CD4-positive, alpha-beta memory T cell (primary cell): ENCODE measurements at regions not wholly inside any gene's neighbourhood (a gene's known extent, or its start where the extent isn't known, plus 50 kb on each side); places are given as distances from the start of the nearest gene placed in this dataset.
"Not testable (repeated sequence)": the region's sequence is repeated elsewhere in the genome, so short reads cannot be mapped to it uniquely, and the experiment has no call there.

Experiments
- CTCF ChIA-PET: fragments of 350-600 bp; sonication (Branson Sonifier 250); formaldehyde crosslinking; loops from one replicate; lab custom pipeline; 2021; ENCODE audit warnings: inconsistent platforms; ENCODE audit not compliant: partially characterized antibody; lab: Charles Lee
- POLR2A ChIA-PET: fragments of 350-600 bp; sonication (Branson Sonifier 250); formaldehyde crosslinking; loops from one replicate; lab custom pipeline; 2021; ENCODE audit not compliant: partially characterized antibody; lab: Charles Lee
- DNase-seq, 5 donors: peaks; one replicate each; pipeline versions ENCODE4 v3.0.0 to v3.0.0-alpha.2; 2020 to 2022; ENCODE audit warnings: mixed read lengths in 1 of 5
- H3K27ac ChIP-seq: one replicate; pipeline ENCODE4 v1.7.0; 2013; ENCODE audit warnings: low read depth, low read length
- H3K27me3 ChIP-seq: 2 replicates; pipeline ENCODE4 v1.7.0; 2013; ENCODE audit warnings: mild to moderate bottlenecking, low read length, moderate library complexity; ENCODE audit not compliant: insufficient read depth
- H3K36me3 ChIP-seq: 2 replicates; pipeline ENCODE4 v1.7.0; 2013; ENCODE audit warnings: mild to moderate bottlenecking, low read length, moderate library complexity; ENCODE audit not compliant: insufficient read depth
- H3K4me1 ChIP-seq: 2 replicates; pipeline ENCODE4 v1.7.0; 2013; ENCODE audit warnings: mild to moderate bottlenecking, low read length, moderate library complexity; ENCODE audit not compliant: insufficient read depth
- H3K4me3 ChIP-seq, 2 donors: one replicate each; pipeline ENCODE4 v1.7.0; 2013; ENCODE audit warnings: low read length in 2 of 2, mild to moderate bottlenecking in 1 of 2
- H3K9me3 ChIP-seq, 2 donors: one replicate each; pipeline ENCODE4 v1.7.0; 2013; ENCODE audit warnings: low read length in 2 of 2, control low read depth in 1 of 2; ENCODE audit not compliant: control insufficient read depth in 1 of 2
- H3K27ac Mint-ChIP-seq, 7 donors: one replicate each; pipeline ENCODE4 v1.8.0; 2020 to 2021; ENCODE audit warnings: mixed read lengths in 7 of 7, mild to moderate bottlenecking in 6 of 7, inconsistent platforms in 3 of 7, moderate library complexity in 3 of 7
- H3K27me3 Mint-ChIP-seq, 2 donors: one replicate each; pipeline ENCODE4 v1.8.0; 2020 to 2021; ENCODE audit warnings: mixed read lengths in 2 of 2
- H3K36me3 Mint-ChIP-seq, 2 donors: one replicate each; pipeline ENCODE4 v1.8.0; 2020 to 2021; ENCODE audit warnings: mixed read lengths in 2 of 2, inconsistent platforms in 1 of 2, mild to moderate bottlenecking in 1 of 2
- H3K4me1 Mint-ChIP-seq, 4 donors: one replicate each; pipeline ENCODE4 v1.8.0; 2020 to 2021; ENCODE audit warnings: mixed read lengths in 4 of 4, mild to moderate bottlenecking in 1 of 4
- H3K4me3 Mint-ChIP-seq, 8 donors: one replicate each; pipeline ENCODE4 v1.8.0; 2020 to 2021; ENCODE audit warnings: mixed read lengths in 8 of 8, mild to moderate bottlenecking in 7 of 8, moderate library complexity in 6 of 8, inconsistent platforms in 3 of 8
- H3K9me3 Mint-ChIP-seq, 8 donors: one replicate each; pipeline ENCODE4 v1.8.0; 2020 to 2021; ENCODE audit warnings: mixed read lengths in 8 of 8, mild to moderate bottlenecking in 5 of 8, inconsistent platforms in 3 of 8, moderate library complexity in 1 of 8
- intact Hi-C: fragments of 100-400 bp; cut with micrococcal nuclease; formaldehyde crosslinking; loops from one replicate; pipeline ENCODE4 v1.15.1; 2023

GRCh38 chr15:21730427-21731405, 146.8 kb downstream of the POTEB start:
- H3K27me3 Mint-ChIP-seq, H3K27ac Mint-ChIP-seq, H3K4me3 ChIP-seq, DNase-seq, H3K27ac ChIP-seq, POLR2A ChIA-PET, H3K9me3 ChIP-seq, H3K36me3 Mint-ChIP-seq, CTCF ChIA-PET, intact Hi-C loops, H3K36me3 ChIP-seq, H3K4me3 Mint-ChIP-seq, H3K9me3 Mint-ChIP-seq, H3K4me1 ChIP-seq, H3K4me1 Mint-ChIP-seq, H3K27me3 ChIP-seq: not testable (repeated sequence)

GRCh38 chr15:21724988-21725387, 152.5 kb downstream of the POTEB start:
- H3K36me3 ChIP-seq, H3K4me1 ChIP-seq, intact Hi-C loops, H3K27ac ChIP-seq, H3K27ac Mint-ChIP-seq, H3K4me1 Mint-ChIP-seq, POLR2A ChIA-PET, H3K36me3 Mint-ChIP-seq, CTCF ChIA-PET, DNase-seq, H3K27me3 Mint-ChIP-seq, H3K9me3 Mint-ChIP-seq, H3K27me3 ChIP-seq, H3K4me3 Mint-ChIP-seq, H3K9me3 ChIP-seq, H3K4me3 ChIP-seq: not testable (repeated sequence)

- H3K4me1 Mint-ChIP-seq, H3K9me3 ChIP-seq, H3K9me3 Mint-ChIP-seq, H3K4me3 Mint-ChIP-seq, H3K36me3 ChIP-seq, CTCF ChIA-PET, H3K27me3 ChIP-seq, H3K27ac ChIP-seq, DNase-seq, POLR2A ChIA-PET, intact Hi-C loops, H3K36me3 Mint-ChIP-seq, H3K27ac Mint-ChIP-seq, H3K4me3 ChIP-seq, H3K4me1 ChIP-seq, H3K27me3 Mint-ChIP-seq: not testable (repeated sequence)
Observed at GRCh38 chr15:21721115-21721514, 156.4 kb downstream of the POTEB start.

- H3K27ac Mint-ChIP-seq, H3K4me1 Mint-ChIP-seq, H3K9me3 ChIP-seq, H3K4me1 ChIP-seq, H3K4me3 Mint-ChIP-seq, DNase-seq, H3K4me3 ChIP-seq, intact Hi-C loops, H3K27ac ChIP-seq, H3K9me3 Mint-ChIP-seq, H3K36me3 ChIP-seq, CTCF ChIA-PET, H3K27me3 Mint-ChIP-seq, H3K27me3 ChIP-seq, H3K36me3 Mint-ChIP-seq, POLR2A ChIA-PET: not testable (repeated sequence)
Observed at GRCh38 chr15:21718779-21719178, 158.8 kb downstream of the POTEB start.

GRCh38 chr15:21718108-21718507, 159.4 kb downstream of the POTEB start:
- DNase-seq, H3K4me3 ChIP-seq, H3K27ac ChIP-seq, H3K27me3 Mint-ChIP-seq, H3K9me3 Mint-ChIP-seq, H3K9me3 ChIP-seq, H3K4me1 ChIP-seq, H3K36me3 ChIP-seq, CTCF ChIA-PET, H3K4me3 Mint-ChIP-seq, H3K27ac Mint-ChIP-seq, POLR2A ChIA-PET, H3K27me3 ChIP-seq, H3K36me3 Mint-ChIP-seq, H3K4me1 Mint-ChIP-seq, intact Hi-C loops: not testable (repeated sequence)

- H3K27me3 ChIP-seq, CTCF ChIA-PET, POLR2A ChIA-PET, H3K36me3 Mint-ChIP-seq, H3K9me3 ChIP-seq, H3K27me3 Mint-ChIP-seq, H3K27ac Mint-ChIP-seq, H3K4me1 ChIP-seq, H3K4me1 Mint-ChIP-seq, H3K4me3 ChIP-seq, H3K4me3 Mint-ChIP-seq, H3K9me3 Mint-ChIP-seq, DNase-seq, intact Hi-C loops, H3K27ac ChIP-seq, H3K36me3 ChIP-seq: not testable (repeated sequence)
Observed at GRCh38 chr15:21717661-21718060, 159.9 kb downstream of the POTEB start.

GRCh38 chr15:21705480-21705879, 172.1 kb downstream of the POTEB start:
- H3K36me3 Mint-ChIP-seq, H3K4me1 ChIP-seq, H3K9me3 ChIP-seq, H3K27ac Mint-ChIP-seq, H3K4me1 Mint-ChIP-seq, POLR2A ChIA-PET, intact Hi-C loops, H3K9me3 Mint-ChIP-seq, H3K27ac ChIP-seq, H3K36me3 ChIP-seq, DNase-seq, CTCF ChIA-PET, H3K4me3 ChIP-seq, H3K27me3 ChIP-seq, H3K4me3 Mint-ChIP-seq, H3K27me3 Mint-ChIP-seq: not testable (repeated sequence)
